ENCODE measurements at regions not wholly inside any gene's neighbourhood (a gene's known extent, or its start where the extent isn't known, plus 50 kb on each side); places are given as distances from the start of the nearest gene placed in this dataset.
"Not testable (repeated sequence)": the region's sequence is repeated elsewhere in the genome, so short reads cannot be mapped to it uniquely, and the experiment has no call there.

DNA sequence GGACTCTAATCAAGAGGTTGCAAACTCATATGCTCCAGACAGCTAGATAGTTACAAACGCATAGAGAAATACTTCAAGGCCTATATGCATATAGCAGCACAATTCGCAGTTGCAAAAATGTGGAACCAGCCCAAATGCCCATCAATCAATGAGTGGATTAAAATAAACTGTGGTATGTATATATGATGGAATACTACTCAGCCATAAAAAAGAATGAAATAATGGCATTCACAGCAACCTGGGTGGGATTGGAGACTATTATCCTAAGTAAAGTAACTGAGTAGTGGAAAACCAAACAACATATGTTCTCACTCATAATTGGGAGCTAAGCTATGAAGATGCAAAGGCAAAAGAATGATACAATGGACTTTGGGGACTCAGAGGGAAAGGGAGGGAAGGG is 65.0 kb upstream of the ARRDC3 start:
- not testable (repeated sequence) for DNase-seq (ENCODE audit: low read depth in 2 of 2)

DNA sequence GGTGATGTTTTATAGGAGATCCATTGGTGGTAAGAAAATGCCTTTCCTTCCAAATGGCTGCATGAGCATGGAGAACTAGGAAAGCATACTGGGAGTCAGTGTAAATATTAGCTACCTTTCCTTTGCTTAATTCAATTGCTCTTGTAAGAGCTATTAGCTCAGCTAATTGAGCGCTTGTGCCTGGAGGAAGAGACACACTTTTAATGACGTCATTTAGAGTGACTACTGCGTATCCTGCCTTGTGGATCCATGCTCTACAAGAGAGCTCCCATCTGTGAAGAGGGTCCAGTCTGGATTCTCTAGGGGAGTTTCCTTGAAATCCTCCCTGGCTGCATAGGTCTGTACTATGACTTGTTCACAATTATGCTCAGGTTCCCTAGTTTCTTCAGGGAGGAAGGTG is 63.8 kb upstream of the ARRDC3 start:
- DNase-seq (ENCODE audit: low read depth in 2 of 2) = not testable (repeated sequence)

DNA sequence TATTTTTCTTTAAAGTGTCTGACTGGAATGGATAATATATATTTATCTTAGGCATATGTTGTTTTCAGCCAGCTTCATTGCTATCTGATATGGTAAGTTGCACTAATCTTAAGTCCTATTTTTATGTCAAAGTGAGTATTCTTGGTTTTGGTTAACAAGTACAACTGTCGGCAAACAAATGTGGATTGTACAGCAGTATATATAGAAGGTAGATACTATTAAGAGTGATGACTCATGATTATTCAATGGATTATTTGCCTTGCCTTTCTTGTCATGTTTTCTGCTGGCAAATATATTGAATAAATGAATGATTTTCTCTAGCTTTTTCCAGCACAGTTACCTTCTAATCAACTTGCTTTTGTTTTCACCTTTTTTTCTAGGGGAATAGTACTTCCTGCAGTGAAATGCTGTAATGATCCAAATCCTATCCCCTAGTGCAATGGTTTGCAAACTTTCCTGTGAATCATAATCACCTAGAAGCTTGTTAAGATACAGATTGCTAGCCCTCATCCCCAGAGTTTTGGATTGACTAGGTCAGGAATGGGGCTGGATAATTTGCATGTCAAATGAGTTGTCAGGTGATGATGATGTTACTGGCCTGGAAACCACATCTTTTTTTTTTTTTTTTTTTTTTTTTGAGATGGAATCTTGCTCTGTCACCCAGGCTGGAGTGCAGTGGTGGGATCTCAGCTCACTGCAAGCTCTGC is 60.8 kb upstream of the ARRDC3 start:
- no peak for DNase-seq (ENCODE audit: low read depth in 2 of 2)

DNA sequence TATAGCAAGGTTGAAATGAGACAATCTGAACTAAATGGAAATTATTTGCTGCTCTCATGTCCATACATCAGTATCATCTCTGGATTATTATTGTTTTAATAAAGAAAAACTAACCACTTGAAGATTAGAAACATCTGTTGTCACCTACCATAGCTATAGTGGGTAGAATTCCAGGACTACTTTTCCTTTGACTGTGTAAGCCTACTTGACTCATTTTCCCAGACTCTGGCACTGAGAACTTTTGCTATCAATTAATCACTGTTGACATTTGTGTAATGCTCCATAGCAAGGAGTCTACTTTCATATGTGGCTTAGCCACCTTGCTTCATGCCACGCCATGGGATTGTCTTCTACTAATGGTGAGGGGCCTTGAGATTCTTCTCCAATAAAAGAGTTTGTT is 59.9 kb upstream of the ARRDC3 start:
- no peak for DNase-seq (ENCODE audit: low read depth in 2 of 2)

DNA sequence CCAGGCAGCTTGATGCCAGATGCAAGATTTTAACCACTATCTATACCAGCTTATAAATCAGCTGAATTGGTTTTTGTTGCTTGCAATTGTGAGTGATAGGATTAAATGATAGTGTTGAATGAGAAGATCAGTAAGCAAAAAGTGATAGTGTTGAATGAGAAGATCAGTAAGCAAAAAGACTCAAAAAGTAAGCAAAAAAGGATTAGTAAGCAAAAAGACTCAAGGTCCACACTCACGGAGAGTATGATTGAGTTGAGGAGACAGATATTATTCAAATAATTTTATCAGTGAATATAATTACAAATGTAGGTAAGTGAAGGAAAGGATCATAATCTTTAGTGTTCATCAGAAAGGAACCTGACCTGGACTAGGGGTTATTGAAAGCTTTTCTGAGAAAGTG is 58.0 kb upstream of the ARRDC3 start:
- no peak for DNase-seq (ENCODE audit: low read depth in 2 of 2)

DNA sequence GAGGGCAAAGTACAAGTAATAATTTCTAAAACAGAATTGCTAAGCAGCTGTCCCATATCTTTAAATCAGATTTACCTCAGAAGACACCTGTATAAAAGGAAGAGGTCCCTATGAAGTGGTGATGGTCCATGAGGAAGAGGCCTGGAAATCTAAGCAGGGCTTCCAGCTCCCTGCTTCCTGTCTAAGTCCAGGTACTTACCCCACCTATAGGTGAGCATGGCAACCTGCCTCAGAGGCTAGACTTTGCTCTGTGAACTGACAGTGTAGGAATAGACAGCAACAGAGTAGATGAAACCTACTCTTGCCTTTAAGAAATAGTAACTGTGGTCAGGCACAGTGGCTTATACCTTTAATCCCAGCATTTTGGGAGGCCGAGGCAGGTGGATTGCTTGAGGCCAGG is 55.8 kb upstream of the ARRDC3 start:
- no peak for DNase-seq (ENCODE audit: low read depth in 2 of 2)

DNA sequence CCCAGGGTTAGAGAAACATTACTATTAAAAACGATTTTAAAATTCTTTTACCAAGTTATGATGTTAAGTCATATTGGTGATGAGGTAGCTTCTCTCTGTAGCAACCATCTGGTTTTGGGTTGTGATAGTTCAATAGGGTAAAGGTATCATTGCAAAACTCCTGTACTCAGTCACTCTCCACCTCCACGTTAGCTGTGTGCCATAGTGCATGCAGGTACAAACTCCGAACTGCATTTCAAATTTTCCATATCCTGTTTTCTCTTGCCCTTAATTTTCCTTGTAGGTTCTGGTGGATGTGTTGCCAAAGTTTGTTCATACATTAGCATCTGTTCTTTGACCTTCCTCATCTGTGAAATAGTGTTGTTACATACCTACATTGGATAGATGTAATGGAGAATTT is 53.1 kb upstream of the ARRDC3 start:
- no peak for DNase-seq (ENCODE audit: low read depth in 2 of 2)

DNA sequence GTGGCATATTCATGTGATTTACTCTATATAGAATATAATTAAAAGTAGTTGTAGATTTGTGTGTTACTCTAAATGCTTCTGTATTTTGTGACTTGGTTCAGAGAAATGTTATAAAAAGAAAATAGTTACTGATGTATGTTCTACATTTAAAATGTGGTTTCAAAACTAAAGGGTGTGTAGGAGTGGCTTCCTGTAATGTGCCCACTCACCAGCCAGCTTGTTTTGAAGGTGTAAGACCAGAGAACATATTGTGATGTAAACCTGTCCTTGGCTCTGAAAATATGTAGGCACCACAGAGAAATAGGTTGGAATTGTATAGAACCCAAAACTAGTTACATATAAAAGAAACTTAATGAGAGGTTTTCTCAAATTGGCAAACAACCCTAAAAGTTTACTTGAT is 51.2 kb upstream of the ARRDC3 start:
- no peak for DNase-seq (ENCODE audit: low read depth in 2 of 2)

DNA sequence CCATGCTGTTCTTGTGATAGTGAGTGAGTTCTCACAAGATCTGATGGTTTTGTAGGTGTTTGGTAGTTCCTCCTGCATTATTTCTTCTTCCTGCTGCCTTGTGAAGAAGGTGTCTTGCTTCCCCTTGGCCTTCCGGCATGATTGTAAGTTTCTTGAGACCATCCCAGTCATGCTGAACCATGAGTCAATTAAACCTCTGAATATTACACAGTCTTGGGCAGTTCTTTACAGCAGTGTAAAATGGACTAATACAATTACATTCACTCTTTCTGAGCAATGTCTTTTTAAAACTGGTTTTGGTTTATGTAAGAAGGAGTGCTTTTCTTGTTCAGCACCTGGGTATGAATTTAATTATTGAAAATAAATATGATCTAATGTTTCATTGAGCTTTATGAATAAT is 50.7 kb upstream of the ARRDC3 start:
- DNase-seq (ENCODE audit: low read depth in 2 of 2) = no peak

Data from stimulated activated CD4-positive, alpha-beta T cell treated with anti-CD3 and anti-CD28 coated beads, Interleukin-4, amount 100 ng/mL, for 48 hours (primary cell).